Right lobe of liver (tissue), 4 donors: ENCODE measurements at regions not wholly inside any gene's neighbourhood (a gene's known extent, or its start where the extent isn't known, plus 50 kb on each side); places are given as distances from the start of the nearest gene placed in this dataset.

Experiments used
- POLR2A ChIP-seq: fragments of 450-650 bp; IDR thresholded peaks from one replicate; pipeline ENCODE4 v1.6.1; 2017; ENCODE audit warnings: antibody characterized with exemption, mild to moderate bottlenecking
- TF ChIP-seq, protein P1 (sequence below), 4 donors: fragments of 200-600 bp in 3 of 4; fragments of 450-650 bp in 1 of 4; IDR thresholded peaks; one replicate each; pipeline versions ENCODE4 v1.5.1 to v1.8.0; 2016 to 2022; ENCODE audit warnings: antibody characterized with exemption in 4 of 4, mild to moderate bottlenecking in 2 of 4
- donor health status: DM: no; HTN: no; CAD: no.
- donor health status: DM: no; HTN: no; CAD: no.
- donor health status: DM: no; HTN: yes; CAD: no.

DNA sequence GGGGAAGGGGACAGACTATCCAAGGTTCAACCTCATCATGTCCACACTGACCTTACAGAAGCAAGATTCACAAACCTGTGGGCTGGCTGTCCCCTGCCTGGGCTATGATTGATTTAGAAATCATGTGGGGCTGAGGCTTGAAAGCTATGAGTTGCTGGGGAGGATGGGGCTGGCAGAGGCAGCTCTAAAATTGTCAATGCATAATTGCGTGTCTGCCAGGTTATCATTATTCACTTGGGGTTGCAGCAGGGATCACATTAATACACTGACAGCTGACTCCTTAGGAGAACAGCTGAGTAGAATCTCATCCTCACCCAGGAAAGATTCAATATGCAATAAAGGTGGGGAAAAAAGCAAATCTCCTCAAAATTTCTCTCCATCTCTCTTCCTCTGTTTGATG is 866.3 kb downstream of the CCSER2 start:
- no peak for TF ChIP-seq POLR2A
- TF ChIP-seq, protein P1, sequence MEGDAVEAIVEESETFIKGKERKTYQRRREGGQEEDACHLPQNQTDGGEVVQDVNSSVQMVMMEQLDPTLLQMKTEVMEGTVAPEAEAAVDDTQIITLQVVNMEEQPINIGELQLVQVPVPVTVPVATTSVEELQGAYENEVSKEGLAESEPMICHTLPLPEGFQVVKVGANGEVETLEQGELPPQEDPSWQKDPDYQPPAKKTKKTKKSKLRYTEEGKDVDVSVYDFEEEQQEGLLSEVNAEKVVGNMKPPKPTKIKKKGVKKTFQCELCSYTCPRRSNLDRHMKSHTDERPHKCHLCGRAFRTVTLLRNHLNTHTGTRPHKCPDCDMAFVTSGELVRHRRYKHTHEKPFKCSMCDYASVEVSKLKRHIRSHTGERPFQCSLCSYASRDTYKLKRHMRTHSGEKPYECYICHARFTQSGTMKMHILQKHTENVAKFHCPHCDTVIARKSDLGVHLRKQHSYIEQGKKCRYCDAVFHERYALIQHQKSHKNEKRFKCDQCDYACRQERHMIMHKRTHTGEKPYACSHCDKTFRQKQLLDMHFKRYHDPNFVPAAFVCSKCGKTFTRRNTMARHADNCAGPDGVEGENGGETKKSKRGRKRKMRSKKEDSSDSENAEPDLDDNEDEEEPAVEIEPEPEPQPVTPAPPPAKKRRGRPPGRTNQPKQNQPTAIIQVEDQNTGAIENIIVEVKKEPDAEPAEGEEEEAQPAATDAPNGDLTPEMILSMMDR (IDR thresholded peaks at IDR 0.05): no peak
